RWPE2 (cell line): ENCODE measurements at regions not wholly inside any gene's neighbourhood (a gene's known extent, or its start where the extent isn't known, plus 50 kb on each side); places are given as distances from the start of the nearest gene placed in this dataset.

Experiments used
- ATAC-seq: fragments of 200-7000 bp; cut with Tn5 transposase; 3 replicates; pipeline ENCODE4 v1.9.1; 2021; ENCODE audit warnings: low read depth
- DNase-seq: peaks from one replicate; pipeline ENCODE4 v3.0.0-alpha.2; 2020; ENCODE audit warnings: low spot score
- H3K27ac ChIP-seq: fragments of 450-650 bp; 2 replicates; pipeline ENCODE4 v1.5.1; 2017; ENCODE audit warnings: mild to moderate bottlenecking; ENCODE audit not compliant: poor library complexity, severe bottlenecking
- H3K27me3 ChIP-seq: fragments of 250-450 bp; sonication (Bioruptor Pico); 2 replicates; pipeline ENCODE4 v1.5.1; 2021; ENCODE audit warnings: mild to moderate bottlenecking, moderate library complexity; ENCODE audit not compliant: insufficient read depth, poor library complexity, severe bottlenecking
- H3K36me3 ChIP-seq: fragments of 250-450 bp; sonication (Bioruptor Pico); 2 replicates; pipeline ENCODE4 v1.5.1; 2020; ENCODE audit warnings: low read depth, mild to moderate bottlenecking, moderate library complexity
- H3K4me1 ChIP-seq: fragments of 250-450 bp; sonication (Bioruptor Pico); 2 replicates; pipeline ENCODE4 v1.5.1; 2021; ENCODE audit warnings: mild to moderate bottlenecking, moderate library complexity; ENCODE audit not compliant: insufficient read depth, poor library complexity, severe bottlenecking
- H3K4me3 ChIP-seq: fragments of 250-450 bp; sonication (Bioruptor Pico); 2 replicates; pipeline ENCODE4 v1.5.1; 2021; ENCODE audit warnings: mild to moderate bottlenecking, moderate library complexity; ENCODE audit not compliant: severe bottlenecking
- H3K9me3 ChIP-seq: fragments of 250-450 bp; sonication (Bioruptor Pico); 2 replicates; pipeline ENCODE4 v1.5.1; 2021; ENCODE audit warnings: mild to moderate bottlenecking, moderate library complexity; ENCODE audit not compliant: severe bottlenecking
- CTCF ChIP-seq: fragments of 450-650 bp; IDR thresholded peaks from one replicate; pipeline ENCODE4 v1.5.1; 2017; ENCODE audit warnings: mild to moderate bottlenecking, moderate library complexity; ENCODE audit not compliant: poor library complexity, severe bottlenecking

DNA sequence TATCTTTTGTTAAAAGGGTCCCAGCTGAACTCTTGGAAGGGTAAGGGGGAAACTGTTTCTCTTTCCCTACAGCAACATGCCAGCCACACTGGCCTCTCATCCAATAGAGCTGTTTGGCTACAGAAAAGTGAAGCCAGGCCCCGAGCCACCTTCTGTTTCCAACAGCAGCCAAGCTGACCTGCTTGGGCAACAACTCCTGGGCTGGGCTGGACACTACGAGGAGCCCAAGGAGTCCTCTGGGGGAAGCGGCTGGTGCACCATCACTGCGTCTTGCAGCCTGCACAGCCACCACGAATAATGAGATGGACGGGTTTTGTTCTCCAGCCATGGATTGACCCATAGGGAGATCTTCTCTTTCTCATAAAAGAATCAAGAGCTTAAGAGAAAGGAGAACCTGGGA is 624.9 kb downstream of the NPHP4 start:
- H3K27me3 ChIP-seq = no peaks in the 10 kb centered on the region
- DNase-seq (no peak), ATAC-seq (no peak)
- H3K4me1 ChIP-seq = no peaks in the 10 kb centered on the region
- TF ChIP-seq CTCF = no peak
- H3K4me3 ChIP-seq = no peak overlapping the region
- no peak overlapping the region for H3K27ac ChIP-seq
- H3K9me3 ChIP-seq = no peaks in the 10 kb centered on the region
- no peaks in the 10 kb centered on the region for H3K36me3 ChIP-seq

GRCh38 chr1:5365751-5366150 is 626.5 kb downstream of the NPHP4 start:
- Histone ChIP-seq H3K9me3 (no peaks in the 10 kb centered on the region), H3K4me1 (no peaks in the 10 kb centered on the region), H3K4me3 (no peak overlapping the region), H3K27me3 (no peaks in the 10 kb centered on the region), H3K27ac (no peak overlapping the region), H3K36me3 (no peaks in the 10 kb centered on the region)
- no peak for TF ChIP-seq CTCF
- no peak for DNase-seq
- no peak for ATAC-seq

DNA sequence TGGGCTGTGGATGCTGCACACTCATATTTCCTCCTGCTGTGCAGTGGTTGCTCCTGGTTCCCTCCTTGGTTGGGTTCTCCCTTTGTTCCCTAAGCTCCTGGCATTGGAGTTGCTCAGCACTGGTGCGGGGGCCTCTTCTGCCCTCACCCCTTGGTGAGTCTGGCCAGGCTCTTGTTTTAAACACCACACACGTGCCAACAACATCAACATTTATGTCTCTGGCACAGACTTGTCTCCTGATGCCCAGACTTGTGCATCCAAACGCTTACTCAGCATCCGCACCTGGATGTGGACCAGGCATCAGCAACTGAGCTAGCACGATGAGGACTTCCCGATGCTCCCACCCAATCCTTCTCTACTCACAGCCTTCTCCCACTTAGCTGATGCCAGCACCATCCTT is 627.6 kb downstream of the NPHP4 start:
- no peak for TF ChIP-seq CTCF
- ATAC-seq = 0 out of 3 replicates have a peak, but pooled peaks have one; percentile 17

GRCh38 chr1:5354681-5355080 is 637.5 kb downstream of the NPHP4 start:
- Histone ChIP-seq H3K27me3 (no peaks in the 10 kb centered on the region), H3K27ac (no peak overlapping the region), H3K4me1 (no peaks in the 10 kb centered on the region), H3K4me3 (no peak overlapping the region), H3K9me3 (peaks cover 3% of the 10 kb centered on the region), H3K36me3 (no peaks in the 10 kb centered on the region)
- TF ChIP-seq CTCF = no peak
- DNase-seq (no peak), ATAC-seq (no peak)

More for the DNA sequence above, 627.6 kb downstream of the NPHP4 start:
- no peaks in the 10 kb centered on the region for H3K36me3 ChIP-seq
- H3K4me1 ChIP-seq = no peaks in the 10 kb centered on the region
- H3K4me3 ChIP-seq = no peak overlapping the region
- no peaks in the 10 kb centered on the region for H3K27me3 ChIP-seq
- no peak overlapping the region for H3K27ac ChIP-seq
- no peaks in the 10 kb centered on the region for H3K9me3 ChIP-seq
- DNase-seq = no peak

- no peak for TF ChIP-seq CTCF
- Histone ChIP-seq H3K36me3 (no peaks in the 10 kb centered on the region), H3K27ac (no peak overlapping the region), H3K4me1 (no peaks in the 10 kb centered on the region), H3K4me3 (no peak overlapping the region), H3K27me3 (no peaks in the 10 kb centered on the region), H3K9me3 (no peaks in the 10 kb centered on the region)
- no peak for ATAC-seq
- DNase-seq = no peak
Measured at GRCh38 chr1:5351366-5351765, 640.9 kb downstream of the NPHP4 start.
